ENCODE measurements at regions not wholly inside any gene's neighbourhood (a gene's known extent, or its start where the extent isn't known, plus 50 kb on each side); places are given as distances from the start of the nearest gene placed in this dataset.

- no peak overlapping the region for H3K4me3 ChIP-seq (ENCODE audit: low read length)
- DNase-seq (ENCODE audit: low read depth): no peak
- TF ChIP-seq CTCF (IDR thresholded peaks at IDR 0.05; ENCODE audit: insufficient read depth, low read depth, low read length, missing control alignments): no peak
Measured at GRCh38 chr2:103166456-103167324, 404.9 kb downstream of the TMEM182 start.

GRCh38 chr2:103167599-103167998 is 405.8 kb downstream of the TMEM182 start:
- no peak for TF ChIP-seq CTCF (IDR thresholded peaks at IDR 0.05; ENCODE audit: insufficient read depth, low read depth, low read length, missing control alignments)
- no peak for DNase-seq (ENCODE audit: low read depth)
- no peak overlapping the region for H3K4me3 ChIP-seq (ENCODE audit: low read length)

GRCh38 chr2:103169861-103170260 is 408.0 kb downstream of the TMEM182 start:
- TF ChIP-seq CTCF (IDR thresholded peaks at IDR 0.05; ENCODE audit: insufficient read depth, low read depth, low read length, missing control alignments): no peak
- DNase-seq (ENCODE audit: low read depth): no peak
- H3K4me3 ChIP-seq (ENCODE audit: low read length): no peak overlapping the region

- TF ChIP-seq CTCF (IDR thresholded peaks at IDR 0.05; ENCODE audit: insufficient read depth, low read depth, low read length, missing control alignments): no peak
- H3K4me3 ChIP-seq (ENCODE audit: low read length): no peak overlapping the region
- no peak for DNase-seq (ENCODE audit: low read depth)
Measured at GRCh38 chr2:103172821-103173220, 411.0 kb downstream of the TMEM182 start.

GRCh38 chr2:103174711-103175110 is 412.9 kb downstream of the TMEM182 start:
- no peak overlapping the region for H3K4me3 ChIP-seq (ENCODE audit: low read length)
- no peak for TF ChIP-seq CTCF (IDR thresholded peaks at IDR 0.05; ENCODE audit: insufficient read depth, low read depth, low read length, missing control alignments)
- peak; percentile 2 for DNase-seq (ENCODE audit: low read depth)

GRCh38 chr2:103176294-103176915 is 414.6 kb downstream of the TMEM182 start:
- no peak overlapping the region for H3K4me3 ChIP-seq (ENCODE audit: low read length)

More at GRCh38 chr2:103176294-103176915, 414.6 kb downstream of the TMEM182 start:
- no peak for DNase-seq (ENCODE audit: low read depth)
- TF ChIP-seq CTCF (IDR thresholded peaks at IDR 0.05; ENCODE audit: insufficient read depth, low read depth, low read length, missing control alignments): no peak
